ENCODE measurements at regions not wholly inside any gene's neighbourhood (a gene's known extent, or its start where the extent isn't known, plus 50 kb on each side); places are given as distances from the start of the nearest gene placed in this dataset.

DNA sequence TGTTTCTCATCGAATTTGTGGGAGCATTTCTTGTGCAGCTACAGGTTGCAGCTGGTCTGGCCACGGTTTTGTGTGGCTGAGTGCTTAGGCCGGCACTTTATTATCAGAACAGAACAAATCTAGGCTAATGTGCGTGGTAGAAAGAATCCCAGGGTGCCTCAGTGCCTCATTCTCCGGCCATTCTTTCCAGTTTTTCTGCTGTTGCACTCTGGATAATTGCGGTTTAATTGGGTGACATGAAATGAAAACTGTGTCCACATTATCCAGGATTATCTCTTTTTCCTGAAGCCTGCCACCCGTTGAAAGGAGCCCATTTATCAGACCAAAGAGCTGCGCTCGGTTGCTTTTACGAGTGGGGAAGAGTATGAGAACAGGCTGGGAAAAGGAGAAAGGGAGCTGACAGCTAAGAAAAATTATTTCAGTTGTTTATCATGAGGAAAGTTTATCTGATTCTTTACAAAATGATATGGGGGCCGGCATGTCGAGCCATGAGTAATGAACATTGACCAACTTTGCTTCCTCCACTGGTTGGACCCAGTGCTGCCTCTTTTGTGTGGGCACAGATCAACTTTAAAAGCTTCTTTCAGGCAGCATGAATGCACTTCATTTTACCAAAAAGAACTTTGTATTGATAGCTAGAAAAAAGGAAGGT is 117.0 kb upstream of the SOX21 start:
- WGBS, 2 donors, result 62 to 86% methylated on average over 12 of the region's 12 CpGs
- ATAC-seq (ENCODE audit: insufficient read depth, low FRiP score) (no peak), DNase-seq (peak; percentile 84 to 97 (median 93))
- H3K9me3 ChIP-seq (ENCODE audit: control insufficient read depth in 4 of 4, insufficient read depth in 3 of 4, low read length in 3 of 4), result no peaks in the 10 kb centered on the region
- TF ChIP-seq CTCF (IDR thresholded peaks at IDR 0.05; ENCODE audit: control extremely low read depth, extremely low read depth), result no peak
- H3K4me1 ChIP-seq (ENCODE audit: control insufficient read depth in 5 of 5, insufficient read depth in 5 of 5, low read length in 5 of 5), result peaks cover 0 to 51% (median 0%) of the 10 kb centered on the region in 5 donors
- no peak overlapping the region for H3K27ac ChIP-seq (ENCODE audit: low read depth in 1 of 2, low read length in 1 of 2)
- H3K4me3 ChIP-seq, result no peak overlapping the region
- no peak overlapping the region for H3K9ac ChIP-seq (ENCODE audit: insufficient read depth in 1 of 2, low read length in 2 of 2)
- no peaks in the 10 kb centered on the region for H3K36me3 ChIP-seq (ENCODE audit: control insufficient read depth in 4 of 4, insufficient read depth in 4 of 4, low read length in 4 of 4)
- H3K27me3 ChIP-seq (ENCODE audit: control insufficient read depth in 3 of 3, insufficient read depth in 3 of 3, low read length in 2 of 3), result no peaks in the 10 kb centered on the region

DNA sequence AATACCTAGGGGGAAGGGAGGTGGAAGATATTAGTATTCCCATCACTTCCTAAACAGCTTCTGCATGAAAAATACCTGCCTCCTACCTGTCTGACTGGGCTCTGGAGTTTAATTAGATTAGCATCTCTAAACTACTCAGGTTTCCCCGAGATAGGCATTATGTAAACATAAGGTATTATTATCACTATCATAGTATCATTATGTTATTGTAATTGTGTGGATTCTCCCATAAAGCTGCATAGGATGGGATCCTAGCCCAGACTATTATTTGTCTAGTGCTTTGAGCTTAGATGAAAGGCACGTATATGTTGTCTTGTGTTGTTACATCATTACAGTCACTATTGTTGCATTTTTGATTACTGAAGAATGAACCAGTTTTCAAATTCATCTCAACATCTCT is 115.2 kb upstream of the SOX21 start:
- ATAC-seq (ENCODE audit: insufficient read depth, low FRiP score) (no peak), DNase-seq (no peak)
- H3K4me3 ChIP-seq, result no peak overlapping the region
- no peak for TF ChIP-seq CTCF (IDR thresholded peaks at IDR 0.05; ENCODE audit: control extremely low read depth, extremely low read depth)
- H3K4me1 ChIP-seq (ENCODE audit: control insufficient read depth in 5 of 5, insufficient read depth in 5 of 5, low read length in 5 of 5), result peaks cover 0 to 53% (median 0%) of the 10 kb centered on the region in 5 donors
- no peak overlapping the region for H3K9ac ChIP-seq (ENCODE audit: insufficient read depth in 1 of 2, low read length in 2 of 2)
- H3K36me3 ChIP-seq (ENCODE audit: control insufficient read depth in 4 of 4, insufficient read depth in 4 of 4, low read length in 4 of 4), result no peaks in the 10 kb centered on the region
- no peaks in the 10 kb centered on the region for H3K9me3 ChIP-seq (ENCODE audit: control insufficient read depth in 4 of 4, insufficient read depth in 3 of 4, low read length in 3 of 4)
- 70 to 87% methylated on average over 2 of the region's 2 CpGs for WGBS, 2 donors
- no peaks in the 10 kb centered on the region for H3K27me3 ChIP-seq (ENCODE audit: control insufficient read depth in 3 of 3, insufficient read depth in 3 of 3, low read length in 2 of 3)
- H3K27ac ChIP-seq (ENCODE audit: low read depth in 1 of 2, low read length in 1 of 2), result no peak overlapping the region

GRCh38 chr13:94825507-94825906 is 113.2 kb upstream of the SOX21 start:
- TF ChIP-seq CTCF (IDR thresholded peaks at IDR 0.05; ENCODE audit: control extremely low read depth, extremely low read depth), result no peak
- ATAC-seq (ENCODE audit: insufficient read depth, low FRiP score) (no peak), DNase-seq (peak; percentile 94 to 99 (median 98))

GRCh38 chr13:94824601-94825000 is 112.3 kb upstream of the SOX21 start:
- ATAC-seq (ENCODE audit: insufficient read depth, low FRiP score), result no peak
- H3K4me1 ChIP-seq (ENCODE audit: control insufficient read depth in 5 of 5, insufficient read depth in 5 of 5, low read length in 5 of 5), result peaks cover 0 to 39% (median 0%) of the 10 kb centered on the region in 5 donors

More at GRCh38 chr13:94825507-94825906, 113.2 kb upstream of the SOX21 start:
- H3K27ac ChIP-seq (ENCODE audit: low read depth in 1 of 2, low read length in 1 of 2), result no peak overlapping the region
- no peaks in the 10 kb centered on the region for H3K27me3 ChIP-seq (ENCODE audit: control insufficient read depth in 3 of 3, insufficient read depth in 3 of 3, low read length in 2 of 3)
- no peaks in the 10 kb centered on the region for H3K9me3 ChIP-seq (ENCODE audit: control insufficient read depth in 4 of 4, insufficient read depth in 3 of 4, low read length in 3 of 4)
- no peaks in the 10 kb centered on the region for H3K36me3 ChIP-seq (ENCODE audit: control insufficient read depth in 4 of 4, insufficient read depth in 4 of 4, low read length in 4 of 4)
- H3K9ac ChIP-seq (ENCODE audit: insufficient read depth in 1 of 2, low read length in 2 of 2), result no peak overlapping the region
- peaks cover 0 to 45% (median 0%) of the 10 kb centered on the region in 5 donors for H3K4me1 ChIP-seq (ENCODE audit: control insufficient read depth in 5 of 5, insufficient read depth in 5 of 5, low read length in 5 of 5)
- H3K4me3 ChIP-seq, result no peak overlapping the region
- WGBS, 2 donors, result 48 to 57% methylated on average over 5 of the region's 5 CpGs

More at GRCh38 chr13:94824601-94825000, 112.3 kb upstream of the SOX21 start:
- H3K9me3 ChIP-seq (ENCODE audit: control insufficient read depth in 4 of 4, insufficient read depth in 3 of 4, low read length in 3 of 4), result no peaks in the 10 kb centered on the region
- no peak for DNase-seq
- no peak overlapping the region for H3K4me3 ChIP-seq
- no peak overlapping the region for H3K27ac ChIP-seq (ENCODE audit: low read depth in 1 of 2, low read length in 1 of 2)
- no peak for TF ChIP-seq CTCF (IDR thresholded peaks at IDR 0.05; ENCODE audit: control extremely low read depth, extremely low read depth)
- no peaks in the 10 kb centered on the region for H3K36me3 ChIP-seq (ENCODE audit: control insufficient read depth in 4 of 4, insufficient read depth in 4 of 4, low read length in 4 of 4)
- H3K27me3 ChIP-seq (ENCODE audit: control insufficient read depth in 3 of 3, insufficient read depth in 3 of 3, low read length in 2 of 3), result no peaks in the 10 kb centered on the region
- WGBS, 2 donors, result 93 to 94% methylated on average over 4 of the region's 4 CpGs
- H3K9ac ChIP-seq (ENCODE audit: insufficient read depth in 1 of 2, low read length in 2 of 2), result no peak overlapping the region
